RWPE1 (cell line): ENCODE measurements at regions not wholly inside any gene's neighbourhood (a gene's known extent, or its start where the extent isn't known, plus 50 kb on each side); places are given as distances from the start of the nearest gene placed in this dataset.
A peak's percentile ranks its signal among the peaks of the same experiment; 100 is the strongest.

Experiments used
- CTCF ChIA-PET: fragments of 350-600 bp; sonication (Branson Sonifier 250); formaldehyde crosslinking; extraction: SDS; loops from one replicate; lab custom pipeline; 2021; lab: Yijun Ruan, JAX
- POLR2A ChIA-PET: fragments of 400-600 bp; formaldehyde crosslinking; extraction: SDS; loops from one replicate; lab custom pipeline; 2020; ENCODE audit warnings: antibody characterized with exemption; ENCODE audit not compliant: low non-redundant PET; lab: Yijun Ruan, JAX
- DNase-seq: peaks from one replicate; pipeline ENCODE4 v3.0.0; 2012; ENCODE audit warnings: low spot score
- H3K27ac ChIP-seq: fragments of 450-650 bp; 2 replicates; pipeline ENCODE4 v1.5.1; 2017
- TF ChIP-seq, protein P1 (sequence below): fragments of 450-650 bp; conservative IDR thresholded peaks from 2 replicates; pipeline ENCODE4 v1.5.1; 2017; ENCODE audit warnings: low read depth, mild to moderate bottlenecking

DNA sequence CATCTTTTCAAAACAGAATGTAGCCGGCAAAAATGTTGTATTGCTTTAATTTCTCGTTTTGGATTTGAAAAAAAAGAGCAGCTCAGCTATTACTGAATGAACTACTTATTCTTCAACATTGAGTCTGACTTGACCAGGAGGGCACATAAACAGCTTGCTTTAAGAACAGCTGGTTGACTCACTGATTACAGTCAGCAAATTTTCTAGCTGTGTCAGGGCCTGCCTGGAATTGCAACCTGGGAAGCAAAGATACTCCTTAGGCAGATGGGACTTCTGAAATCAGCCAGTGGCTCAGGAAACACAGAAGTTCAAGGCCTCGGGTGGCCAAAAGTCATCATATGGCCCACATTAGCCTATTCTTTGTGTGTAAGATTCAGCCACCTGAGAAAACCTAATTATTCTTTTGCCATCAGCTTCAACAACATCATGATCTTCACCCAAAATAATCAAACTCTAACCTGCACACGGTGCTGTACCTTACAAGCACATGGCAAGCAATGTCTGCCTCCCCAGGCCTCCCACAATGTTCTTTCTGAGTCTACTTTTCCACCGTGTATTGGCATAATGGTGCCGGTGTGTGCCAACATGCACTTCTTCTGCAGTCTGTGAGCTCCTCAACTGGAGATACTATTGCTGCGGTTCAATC lies 307.2 kb downstream of the HHIPL2 start:
- TF ChIP-seq, protein P1, sequence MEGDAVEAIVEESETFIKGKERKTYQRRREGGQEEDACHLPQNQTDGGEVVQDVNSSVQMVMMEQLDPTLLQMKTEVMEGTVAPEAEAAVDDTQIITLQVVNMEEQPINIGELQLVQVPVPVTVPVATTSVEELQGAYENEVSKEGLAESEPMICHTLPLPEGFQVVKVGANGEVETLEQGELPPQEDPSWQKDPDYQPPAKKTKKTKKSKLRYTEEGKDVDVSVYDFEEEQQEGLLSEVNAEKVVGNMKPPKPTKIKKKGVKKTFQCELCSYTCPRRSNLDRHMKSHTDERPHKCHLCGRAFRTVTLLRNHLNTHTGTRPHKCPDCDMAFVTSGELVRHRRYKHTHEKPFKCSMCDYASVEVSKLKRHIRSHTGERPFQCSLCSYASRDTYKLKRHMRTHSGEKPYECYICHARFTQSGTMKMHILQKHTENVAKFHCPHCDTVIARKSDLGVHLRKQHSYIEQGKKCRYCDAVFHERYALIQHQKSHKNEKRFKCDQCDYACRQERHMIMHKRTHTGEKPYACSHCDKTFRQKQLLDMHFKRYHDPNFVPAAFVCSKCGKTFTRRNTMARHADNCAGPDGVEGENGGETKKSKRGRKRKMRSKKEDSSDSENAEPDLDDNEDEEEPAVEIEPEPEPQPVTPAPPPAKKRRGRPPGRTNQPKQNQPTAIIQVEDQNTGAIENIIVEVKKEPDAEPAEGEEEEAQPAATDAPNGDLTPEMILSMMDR: no peak
- DNase-seq: peak; percentile 26
- ChIA-PET POLR2A (no interaction called here), CTCF (interaction anchor here (0.6 to 0.8 kb wide), 2 partner anchors 30 to 86 kb away, joined by 3 read pairs; no protein-coding TSS in a partner anchor)
- H3K27ac ChIP-seq: no peak overlapping the region

DNA sequence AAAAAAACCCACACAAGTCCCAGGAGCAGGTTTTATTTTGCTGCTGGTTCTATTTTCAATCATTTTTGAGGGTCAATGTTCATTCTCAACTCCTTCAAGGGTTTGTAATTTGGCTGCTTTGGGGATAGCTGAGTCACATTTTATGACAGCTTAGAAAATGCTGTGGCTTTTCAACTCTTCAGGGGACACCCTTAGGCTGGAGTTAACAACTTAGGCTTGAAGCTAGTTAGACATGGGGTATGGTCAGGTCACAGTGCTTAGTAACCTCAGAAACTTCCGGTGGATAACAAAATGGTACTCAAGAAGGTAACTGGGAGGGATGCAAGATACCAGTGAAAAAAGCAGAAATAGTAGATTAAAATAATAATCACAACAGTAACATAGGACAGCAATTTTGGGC lies 308.8 kb downstream of the HHIPL2 start:
- TF ChIP-seq, protein P1: no peak
- DNase-seq: no peak
- POLR2A ChIA-PET: interaction anchor here (0.7 kb wide), 1 partner anchor 43 kb away, joined by 3 read pairs; no protein-coding TSS in a partner anchor
- H3K27ac ChIP-seq: no peak overlapping the region
- CTCF ChIA-PET: no interaction called here

DNA sequence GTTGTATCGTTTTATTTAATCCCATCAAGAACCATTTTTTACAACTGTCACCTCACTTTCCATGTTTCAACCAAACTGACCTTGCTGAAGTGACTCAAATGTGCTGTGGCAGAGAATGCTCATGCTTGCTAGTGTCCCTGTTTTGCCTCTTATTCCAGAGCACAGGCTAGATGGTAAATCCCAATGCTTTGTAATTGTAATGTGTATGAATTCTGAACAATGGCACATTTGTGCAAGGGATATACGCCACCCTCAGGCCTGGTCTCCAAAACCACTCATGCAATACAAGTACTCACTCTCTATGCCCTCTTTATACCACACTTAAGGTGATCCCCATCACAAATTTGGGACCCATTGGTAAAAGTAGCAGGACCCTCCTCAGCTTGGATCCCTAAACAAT lies 313.6 kb downstream of the HHIPL2 start:
- ChIA-PET POLR2A (no interaction called here), CTCF (no interaction called here)
- H3K27ac ChIP-seq: no peak overlapping the region
- no peak for DNase-seq
- TF ChIP-seq, protein P1: no peak

GRCh38 chr1:222233444-222234158 lies 314.3 kb downstream of the HHIPL2 start:
- DNase-seq: no peak
- no peak overlapping the region for H3K27ac ChIP-seq
- CTCF ChIA-PET: no interaction called here
- POLR2A ChIA-PET: no interaction called here
- TF ChIP-seq, protein P1: no peak

- DNase-seq: no peak
- TF ChIP-seq, protein P1: no peak
- ChIA-PET CTCF (no interaction called here), POLR2A (no interaction called here)
- no peak overlapping the region for H3K27ac ChIP-seq
Measured at GRCh38 chr1:222232842-222233241, 315.1 kb downstream of the HHIPL2 start.

DNA sequence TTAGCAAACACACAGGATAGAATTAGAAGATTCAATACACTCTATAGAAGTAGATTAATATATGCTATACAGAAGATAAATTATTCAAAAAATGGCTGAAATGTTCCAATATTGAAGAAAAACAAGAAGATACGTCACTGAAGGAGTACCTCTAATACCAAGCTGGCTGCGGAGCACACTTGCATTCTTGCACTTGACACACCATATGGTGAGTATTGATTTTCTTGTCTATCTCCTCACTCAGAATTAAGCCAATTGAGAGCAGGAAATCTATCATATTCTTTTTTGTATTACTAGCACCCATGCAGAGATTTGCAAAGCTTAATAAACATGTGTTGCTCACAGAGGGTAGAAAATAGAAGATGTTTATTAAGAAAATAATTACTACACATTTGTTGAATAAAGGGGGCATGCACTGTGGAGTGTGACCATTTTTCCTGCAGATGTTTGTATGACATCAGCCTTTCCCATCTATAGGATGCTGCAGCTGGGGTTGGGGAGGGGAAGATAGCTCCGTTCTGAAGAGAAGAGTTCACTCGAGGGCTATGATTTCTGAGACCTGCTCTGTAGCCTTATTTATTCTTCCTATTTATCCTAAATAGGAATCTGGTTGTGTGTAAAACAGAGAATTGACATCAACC lies 318.1 kb downstream of the HHIPL2 start:
- ChIA-PET CTCF (interaction anchor here (0.6 kb wide), 1 partner anchor 149 kb away, joined by 5 read pairs; no protein-coding TSS in a partner anchor), POLR2A (no interaction called here)
- no peak for DNase-seq
- H3K27ac ChIP-seq: no peak overlapping the region
- TF ChIP-seq, protein P1: no peak
